GM21528 (cell line): ENCODE measurements at regions not wholly inside any gene's neighbourhood (a gene's known extent, or its start where the extent isn't known, plus 50 kb on each side); places are given as distances from the start of the nearest gene placed in this dataset.
"Not testable (repeated sequence)": the region's sequence is repeated elsewhere in the genome, so short reads cannot be mapped to it uniquely, and the experiment has no call there.

ENCODE experiments used
- ATAC-seq: cut with Tn5 transposase; IDR thresholded peaks from one replicate; pipeline ENCODE4 v1.9.1; 2021; ENCODE audit warnings: mild to moderate bottlenecking, moderate library complexity; ENCODE audit not compliant: unreplicated experiment, low FRiP score

DNA sequence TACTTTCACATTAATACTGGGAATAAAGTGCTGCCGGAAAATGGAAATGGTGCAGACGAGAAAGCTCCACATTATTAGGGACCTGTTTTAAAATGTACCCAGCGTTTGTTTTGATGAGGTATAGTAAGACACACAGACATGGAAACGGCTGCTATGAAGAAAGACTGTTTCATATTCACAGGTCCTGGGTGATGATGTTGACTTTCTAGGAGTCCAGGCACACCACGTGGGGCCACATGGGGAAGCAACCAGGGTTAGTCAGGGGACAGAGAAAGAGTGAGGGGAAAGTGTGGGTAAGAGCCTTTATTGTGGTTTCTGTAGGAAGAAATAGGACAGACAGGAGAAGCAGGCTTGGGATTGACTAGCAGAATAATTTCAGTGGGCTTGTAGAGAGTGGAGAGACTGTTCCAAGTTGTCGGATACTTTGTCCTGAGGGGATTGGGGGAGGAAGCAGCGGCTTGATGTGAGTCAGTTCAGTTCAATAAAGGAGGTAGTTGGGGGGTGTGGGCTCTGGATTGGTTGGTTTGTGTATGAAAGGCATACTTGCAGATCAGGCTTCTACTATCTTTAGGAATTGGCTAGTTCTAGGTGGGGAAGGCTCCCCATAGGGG, 112.0 kb upstream of the MCHR2 start:
- ATAC-seq = no peak

- ATAC-seq = peak; percentile 56
Observed at GRCh38 chr6:100105138-100105537, 111.1 kb upstream of the MCHR2 start.

DNA sequence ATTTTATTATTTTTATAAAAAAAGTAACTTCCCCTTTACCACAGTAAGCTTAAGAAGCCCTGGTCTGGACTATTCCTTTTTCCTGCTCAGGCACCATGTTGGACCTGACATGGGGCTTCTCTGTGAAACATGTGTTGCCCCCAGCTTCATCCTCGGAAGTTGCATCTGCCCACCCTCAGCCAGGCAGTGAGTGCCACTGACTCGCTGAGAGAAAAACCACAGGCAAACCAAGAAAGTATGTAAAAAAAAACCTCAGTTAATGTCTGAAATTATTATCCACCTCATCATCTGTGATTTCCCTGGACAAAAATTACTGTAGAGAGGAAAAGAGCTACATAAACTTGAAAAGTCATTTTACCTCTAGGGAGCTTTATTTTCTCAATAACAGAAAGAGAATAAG, 109.9 kb upstream of the MCHR2 start:
- ATAC-seq = no peak

- ATAC-seq = no peak
Observed at GRCh38 chr6:100103194-100103593, 109.2 kb upstream of the MCHR2 start.

- no peak for ATAC-seq
Observed at GRCh38 chr6:100101644-100102043, 107.6 kb upstream of the MCHR2 start.

GRCh38 chr6:100100776-100101175, 106.8 kb upstream of the MCHR2 start:
- ATAC-seq = no peak

DNA sequence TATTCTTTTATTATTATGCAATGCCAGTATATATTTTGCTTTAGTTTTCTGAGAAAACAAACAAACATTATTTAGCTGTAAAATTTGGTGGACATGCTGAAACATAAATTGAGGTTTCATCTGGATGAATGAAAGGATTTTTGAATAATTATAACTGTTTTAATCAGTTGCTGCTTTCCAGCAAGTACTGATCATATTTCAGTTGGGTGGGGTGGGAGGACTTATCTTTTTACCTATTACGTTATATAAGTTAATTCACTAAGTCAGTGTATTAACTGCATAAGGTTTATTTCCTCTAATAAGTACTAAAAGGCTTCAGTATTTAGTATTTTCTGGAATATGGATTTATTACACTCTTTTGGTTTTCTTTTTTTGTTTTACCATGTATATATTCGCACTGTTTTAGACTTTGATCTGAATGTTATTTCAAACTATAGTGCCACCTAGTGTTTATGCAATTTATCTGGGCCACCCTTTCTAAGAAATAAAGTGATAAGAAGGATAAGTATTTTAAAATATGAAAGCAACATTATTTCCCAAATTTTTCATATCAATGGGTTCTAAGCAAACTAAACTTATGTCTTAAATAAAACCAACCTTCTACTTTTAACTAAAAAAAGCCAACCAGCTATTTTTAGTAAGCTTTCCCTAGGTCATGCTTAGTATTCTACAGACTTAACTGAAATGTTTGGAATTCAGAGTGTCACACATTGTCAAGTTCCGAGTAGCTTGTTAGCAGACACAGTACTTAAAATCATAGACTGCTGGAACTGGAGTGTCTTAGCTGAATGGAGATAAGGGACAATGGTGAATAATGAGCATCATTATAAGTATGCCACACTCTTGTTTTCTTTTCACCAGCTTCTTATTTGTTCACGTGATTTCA, 105.4 kb upstream of the MCHR2 start:
- ATAC-seq = no peak

DNA sequence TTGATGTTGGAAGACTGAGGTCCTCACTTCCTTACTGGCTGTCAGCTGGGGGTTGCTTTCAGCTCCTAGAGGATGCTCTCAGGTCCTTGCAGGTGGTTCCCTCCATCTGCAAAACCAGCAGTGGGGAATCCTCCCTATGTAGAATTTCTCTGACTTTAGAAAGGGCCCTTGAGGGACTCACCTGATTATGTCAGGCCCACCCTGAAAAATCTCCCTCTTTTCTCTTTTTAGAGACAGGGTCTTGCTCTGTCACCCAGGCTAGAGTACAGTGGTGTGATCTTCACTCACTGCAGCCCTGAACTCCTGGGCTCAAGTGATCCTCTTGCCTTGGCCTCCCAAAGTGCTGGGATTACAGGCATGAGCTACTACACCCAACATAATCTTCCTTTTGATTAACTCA, 102.9 kb upstream of the MCHR2 start:
- no peak for ATAC-seq

GRCh38 chr6:100096341-100096740, 102.3 kb upstream of the MCHR2 start:
- no peak for ATAC-seq

DNA sequence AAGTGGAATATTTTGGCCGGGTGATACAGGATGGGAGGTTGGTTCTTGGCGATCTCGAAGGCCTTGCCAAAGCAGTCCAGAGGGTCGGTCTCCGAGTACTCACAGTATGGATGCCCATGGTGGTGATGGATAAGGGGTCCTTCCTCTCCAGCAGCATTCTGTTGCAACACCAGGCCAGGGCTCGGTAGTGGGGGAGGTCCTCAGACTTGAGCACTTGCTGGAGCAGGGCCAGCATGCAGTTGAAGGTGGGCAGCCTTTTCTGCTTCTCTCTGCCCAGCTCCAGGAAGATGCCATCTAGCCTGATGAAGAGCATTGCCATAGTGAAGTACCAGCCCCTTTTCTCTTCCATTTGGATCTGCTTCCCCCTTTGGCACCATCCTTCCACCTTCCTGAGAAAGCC, 99.4 kb upstream of the MCHR2 start:
- no peak for ATAC-seq

DNA sequence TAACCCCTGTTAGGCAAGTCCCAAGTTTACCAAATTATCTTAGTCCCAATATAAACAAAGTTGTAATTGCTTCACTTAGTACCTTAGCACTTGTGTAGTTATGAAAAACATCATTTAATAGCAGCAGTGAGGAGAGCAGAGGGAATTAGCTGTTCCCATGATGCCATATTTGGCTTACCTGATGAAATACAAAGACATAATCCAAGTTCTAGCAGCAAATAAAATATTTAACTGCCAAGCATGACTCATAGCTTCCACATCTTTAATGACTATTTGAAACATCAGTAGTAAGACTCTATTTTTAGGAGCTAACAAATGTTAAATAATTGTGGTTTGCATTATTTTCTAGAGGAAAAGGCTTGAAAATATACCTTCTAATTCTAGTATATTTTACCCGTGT, 94.0 kb upstream of the MCHR2 start:
- ATAC-seq = no peak

DNA sequence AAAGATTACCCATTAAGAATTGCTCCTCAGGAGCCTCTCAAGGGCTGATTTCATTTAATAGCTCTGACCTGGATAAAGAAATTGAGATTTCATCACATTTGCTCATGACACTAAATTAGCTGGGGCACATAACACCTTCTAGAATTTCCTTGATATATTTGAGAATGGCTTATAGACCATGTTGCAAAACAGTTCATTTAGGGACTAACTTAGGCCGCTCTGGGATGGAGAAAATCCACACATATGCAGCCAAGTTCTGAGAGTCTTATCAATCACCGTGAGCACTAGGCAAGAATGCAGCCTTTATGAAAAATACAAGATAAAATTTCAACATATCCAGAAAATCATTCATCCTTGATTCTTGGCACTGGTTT, 91.0 kb upstream of the MCHR2 start:
- ATAC-seq = no peak

- ATAC-seq = no peak
Observed at GRCh38 chr6:100084316-100084990, 90.4 kb upstream of the MCHR2 start.

DNA sequence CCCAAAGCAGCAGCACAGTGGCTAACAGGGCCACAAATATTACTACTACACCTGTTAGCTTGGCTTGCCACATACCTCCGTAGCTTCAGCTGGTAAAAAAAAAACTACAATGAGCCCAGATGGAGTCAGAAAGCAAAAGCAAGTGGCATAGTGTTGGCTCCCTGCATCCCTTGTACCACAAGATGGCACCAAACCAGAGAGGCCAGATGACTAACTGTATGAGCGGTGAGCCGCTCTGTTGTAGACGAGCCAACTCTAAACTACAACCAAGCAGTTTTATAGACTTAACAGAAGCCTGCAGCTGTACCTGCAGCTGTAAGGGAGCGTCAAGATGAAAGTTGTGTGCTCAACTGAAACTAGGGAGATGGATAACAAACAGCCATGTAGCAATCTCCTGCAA, 84.5 kb upstream of the MCHR2 start:
- ATAC-seq = peak; percentile 78

- ATAC-seq = no peak
Observed at GRCh38 chr6:100065348-100065747, 71.3 kb upstream of the MCHR2 start.

- ATAC-seq = no peak
Observed at GRCh38 chr6:100062621-100063020, 68.6 kb upstream of the MCHR2 start.

- ATAC-seq = no peak
Observed at GRCh38 chr6:100057941-100058340, 63.9 kb upstream of the MCHR2 start.

- ATAC-seq = no peak
Observed at GRCh38 chr6:100050550-100050949, 56.5 kb upstream of the MCHR2 start.

GRCh38 chr6:100043961-100044360, 49.9 kb upstream of the MCHR2 start:
- not testable (repeated sequence) for ATAC-seq
